Suppressor macrophage treated with lipopolysaccharide for 1 hour (primary cell): ENCODE measurements at regions not wholly inside any gene's neighbourhood (a gene's known extent, or its start where the extent isn't known, plus 50 kb on each side); places are given as distances from the start of the nearest gene placed in this dataset.

Experiments used
- DNase-seq, 3 donors: peaks; one replicate each; pipeline ENCODE4 v3.0.0-alpha.2; 2020 to 2022

GRCh38 chr18:53625997-53626599 lies 598.4 kb downstream of the MBD2 start:
- DNase-seq = no peak

GRCh38 chr18:53610957-53611356 lies 613.5 kb downstream of the MBD2 start:
- DNase-seq = no peak

- no peak for DNase-seq
These were observed 617.7 kb downstream of the MBD2 start for GRCh38 chr18:53606792-53607191.

- no peak for DNase-seq
These were observed 619.3 kb downstream of the MBD2 start for GRCh38 chr18:53605198-53605597.

GRCh38 chr18:53603276-53603675 lies 621.2 kb downstream of the MBD2 start:
- DNase-seq = no peak

- no peak for DNase-seq
These were observed 623.1 kb downstream of the MBD2 start for GRCh38 chr18:53601344-53601743.

GRCh38 chr18:53586923-53587322 lies 637.5 kb downstream of the MBD2 start:
- no peak for DNase-seq
